PC-3 (cell line): ENCODE measurements at regions not wholly inside any gene's neighbourhood (a gene's known extent, or its start where the extent isn't known, plus 50 kb on each side); places are given as distances from the start of the nearest gene placed in this dataset.

ENCODE experiments used
- ATAC-seq: fragments of 200-7000 bp; cut with Tn5 transposase; 2 replicates; pipeline ENCODE4 v1.9.1; 2020; ENCODE audit warnings: mild to moderate bottlenecking, moderate library complexity
- BruUV-seq: library from RNA; stranded (reverse); fragments of 400-500 nt; replicated peaks from 2 replicates; lab custom pipeline; 2021; lab: Mats Ljungman, UMichigan
- CTCF ChIA-PET: fragments of 300-600 bp; sonication (Branson Sonifier 250); formaldehyde crosslinking; loops from one replicate; lab custom pipeline; 2022; ENCODE audit warnings: antibody characterized with exemption; lab: Charles Lee
- POLR2A ChIA-PET: fragments of 300-600 bp; sonication (Branson Sonifier 250); formaldehyde crosslinking; loops from one replicate; lab custom pipeline; 2022; ENCODE audit warnings: antibody characterized with exemption; ENCODE audit not compliant: unreplicated experiment; lab: Charles Lee
- DNase-seq: peaks from one replicate; pipeline ENCODE4 v3.0.0-alpha.2; 2015
- H2AFZ ChIP-seq: fragments of 300-600 bp; sonication (generic); 2 replicates; pipeline ENCODE4 v1.6.0; 2016; ENCODE audit warnings: antibody characterized with exemption, low read length
- H3F3A ChIP-seq: fragments of 300-600 bp; sonication (generic); one replicate; pipeline ENCODE4 v1.6.0; 2017; ENCODE audit warnings: antibody characterized with exemption, low read length, control low read depth, mild to moderate bottlenecking; ENCODE audit not compliant: unreplicated experiment
- H3K27ac ChIP-seq: fragments of 300-600 bp; sonication (generic); 2 replicates; pipeline ENCODE4 v1.5.1; 2016; ENCODE audit warnings: mild to moderate bottlenecking, low read length
- H3K27me3 ChIP-seq: fragments of 300-600 bp; sonication (generic); 2 replicates; pipeline ENCODE4 v1.6.1; 2016; ENCODE audit warnings: low read length, mixed read lengths
- H3K36me3 ChIP-seq: fragments of 300-600 bp; sonication (generic); 2 replicates; pipeline ENCODE4 v1.6.1; 2016; ENCODE audit warnings: low read depth, mixed run types, low read length, mixed read lengths
- H3K4me1 ChIP-seq: fragments of 300-600 bp; sonication (generic); 2 replicates; pipeline ENCODE4 v1.5.1; 2016; ENCODE audit warnings: low read length; ENCODE audit not compliant: insufficient read depth
- H3K4me2 ChIP-seq: fragments of 300-600 bp; sonication (generic); 2 replicates; pipeline ENCODE4 v1.6.0; 2016; ENCODE audit warnings: low read length
- H3K4me3 ChIP-seq: fragments of 300-600 bp; sonication (generic); 2 replicates; pipeline ENCODE4 v1.5.1; 2016; ENCODE audit warnings: mild to moderate bottlenecking, low read length, mixed read lengths
- H3K79me2 ChIP-seq: fragments of 300-600 bp; sonication (generic); 2 replicates; pipeline ENCODE4 v1.6.1; 2017; ENCODE audit warnings: low read length, mixed read lengths
- H3K9ac ChIP-seq: fragments of 300-600 bp; sonication (generic); 2 replicates; pipeline ENCODE4 v1.6.0; 2016; ENCODE audit warnings: mild to moderate bottlenecking, low read length
- H3K9me2 ChIP-seq: fragments of 300-600 bp; sonication (generic); replicated peaks from 2 replicates; pipeline ENCODE4 v1.6.1; 2016; ENCODE audit warnings: mixed run types, low read length, mixed read lengths
- H3K9me3 ChIP-seq: fragments of 300-600 bp; sonication (generic); 2 replicates; pipeline ENCODE4 v1.6.1; 2016; ENCODE audit warnings: low read length, mixed read lengths
- H4K20me1 ChIP-seq: fragments of 300-600 bp; sonication (generic); 2 replicates; pipeline ENCODE4 v1.6.1; 2016; ENCODE audit warnings: low read length, mixed read lengths
- EZH2 ChIP-seq: fragments of 300-600 bp; sonication (generic); IDR thresholded peaks from one replicate; pipeline ENCODE4 v1.6.1; 2017; ENCODE audit warnings: antibody characterized with exemption, mild to moderate bottlenecking, low read length; ENCODE audit not compliant: unreplicated experiment
- EZH2phosphoT487 ChIP-seq: fragments of 300-600 bp; sonication (generic); IDR thresholded peaks from 2 replicates; pipeline ENCODE4 v1.6.1; 2018; ENCODE audit warnings: mild to moderate bottlenecking, antibody characterized with exemption, low read length, borderline replicate concordance
- intact Hi-C: fragments of 100-400 bp; cut with micrococcal nuclease; formaldehyde crosslinking; loops from 2 replicates; pipeline ENCODE4 v1.9.0; 2023
- TF ChIP-seq, protein P1 (sequence below): fragments of 300-600 bp; sonication (generic); conservative IDR thresholded peaks from 2 replicates; pipeline ENCODE4 v1.5.1; 2017; ENCODE audit warnings: antibody characterized with exemption, low read depth, mild to moderate bottlenecking, low read length

- no TSS peak for BruUV-seq
- Histone ChIP-seq H3K36me3 (no peaks in the 10 kb centered on the region), H3K9me3 (no peaks in the 10 kb centered on the region), H2AFZ (no peak overlapping the region), H3K4me2 (no peak overlapping the region), H3K4me3 (no peak overlapping the region), H4K20me1 (no peaks in the 10 kb centered on the region), H3K27me3 (no peaks in the 10 kb centered on the region), H3F3A (no peaks in the 10 kb centered on the region), H3K27ac (no peak overlapping the region), H3K9me2 (no peaks in the 10 kb centered on the region), H3K4me1 (no peaks in the 10 kb centered on the region), H3K9ac (no peak overlapping the region), H3K79me2 (no peaks in the 10 kb centered on the region)
- intact Hi-C loops = no loop called here
- POLR2A ChIA-PET = no interaction called here
- DNase-seq = no peak
- TF ChIP-seq EZH2phosphoT487 = no peak
- ATAC-seq = no peak
- CTCF ChIA-PET = no interaction called here
These were observed 119.5 kb upstream of the RTL1 start for GRCh38 chr14:101022916-101023435.

GRCh38 chr14:101024686-101025085, 121.2 kb upstream of the RTL1 start:
- no peaks in the 10 kb centered on the region for H3K9me3 ChIP-seq
- TF ChIP-seq EZH2 (no peak), EZH2phosphoT487 (no peak)
- TF ChIP-seq, protein P1, sequence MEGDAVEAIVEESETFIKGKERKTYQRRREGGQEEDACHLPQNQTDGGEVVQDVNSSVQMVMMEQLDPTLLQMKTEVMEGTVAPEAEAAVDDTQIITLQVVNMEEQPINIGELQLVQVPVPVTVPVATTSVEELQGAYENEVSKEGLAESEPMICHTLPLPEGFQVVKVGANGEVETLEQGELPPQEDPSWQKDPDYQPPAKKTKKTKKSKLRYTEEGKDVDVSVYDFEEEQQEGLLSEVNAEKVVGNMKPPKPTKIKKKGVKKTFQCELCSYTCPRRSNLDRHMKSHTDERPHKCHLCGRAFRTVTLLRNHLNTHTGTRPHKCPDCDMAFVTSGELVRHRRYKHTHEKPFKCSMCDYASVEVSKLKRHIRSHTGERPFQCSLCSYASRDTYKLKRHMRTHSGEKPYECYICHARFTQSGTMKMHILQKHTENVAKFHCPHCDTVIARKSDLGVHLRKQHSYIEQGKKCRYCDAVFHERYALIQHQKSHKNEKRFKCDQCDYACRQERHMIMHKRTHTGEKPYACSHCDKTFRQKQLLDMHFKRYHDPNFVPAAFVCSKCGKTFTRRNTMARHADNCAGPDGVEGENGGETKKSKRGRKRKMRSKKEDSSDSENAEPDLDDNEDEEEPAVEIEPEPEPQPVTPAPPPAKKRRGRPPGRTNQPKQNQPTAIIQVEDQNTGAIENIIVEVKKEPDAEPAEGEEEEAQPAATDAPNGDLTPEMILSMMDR = no peak
- DNase-seq (no peak), ATAC-seq (no peak)
- no peaks in the 10 kb centered on the region for H3K36me3 ChIP-seq
- H3K27me3 ChIP-seq = no peaks in the 10 kb centered on the region
- BruUV-seq = no TSS peak
- no peak overlapping the region for H3K4me2 ChIP-seq
- H3K9me2 ChIP-seq = no peaks in the 10 kb centered on the region
- H3F3A ChIP-seq = no peaks in the 10 kb centered on the region
- no peak overlapping the region for H3K4me3 ChIP-seq
- no peaks in the 10 kb centered on the region for H3K4me1 ChIP-seq
- H2AFZ ChIP-seq = no peak overlapping the region
- no peak overlapping the region for H3K27ac ChIP-seq
- H4K20me1 ChIP-seq = no peaks in the 10 kb centered on the region
- ChIA-PET POLR2A (no interaction called here), CTCF (no interaction called here)
- H3K79me2 ChIP-seq = no peaks in the 10 kb centered on the region
- H3K9ac ChIP-seq = no peak overlapping the region
- intact Hi-C loops = no loop called here

DNA sequence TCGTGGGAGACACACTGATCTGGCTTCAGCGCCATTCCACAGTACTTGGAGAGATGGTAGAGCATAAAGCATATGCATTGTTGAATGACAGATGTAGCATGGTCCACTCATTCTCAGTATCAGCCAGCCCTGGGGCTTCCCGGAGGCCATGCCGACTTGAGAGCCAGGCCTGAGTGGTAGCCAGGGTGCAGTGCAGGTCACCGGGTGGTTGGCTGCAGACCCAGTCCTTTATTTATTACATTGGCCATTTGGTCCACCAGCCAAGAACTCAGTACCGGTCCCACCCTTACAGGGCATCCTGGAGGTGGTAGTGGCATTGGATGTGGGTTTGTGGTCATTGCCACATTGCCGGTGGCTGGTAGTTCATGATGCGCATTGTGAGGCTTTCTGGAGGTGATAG, 121.6 kb upstream of the RTL1 start:
- CTCF ChIA-PET = interaction anchor here (0.7 kb wide), 1 partner anchor 20 kb away, joined by 3 read pairs; no protein-coding TSS in a partner anchor
- intact Hi-C loops = no loop called here

More for the DNA sequence above, 121.6 kb upstream of the RTL1 start:
- H3K27ac ChIP-seq = no peak overlapping the region
- TF ChIP-seq EZH2 (no peak), EZH2phosphoT487 (no peak)
- TF ChIP-seq, protein P1 = no peak
- no peak overlapping the region for H3K9ac ChIP-seq
- DNase-seq (no peak), ATAC-seq (no peak)
- no peak overlapping the region for H2AFZ ChIP-seq
- POLR2A ChIA-PET = no interaction called here
- no peak overlapping the region for H3K4me3 ChIP-seq
- no peaks in the 10 kb centered on the region for H3K36me3 ChIP-seq
- no peaks in the 10 kb centered on the region for H3K79me2 ChIP-seq
- BruUV-seq = no TSS peak
- H3K9me3 ChIP-seq = no peaks in the 10 kb centered on the region
- H3K4me1 ChIP-seq = no peaks in the 10 kb centered on the region
- H3K9me2 ChIP-seq = no peaks in the 10 kb centered on the region
- no peaks in the 10 kb centered on the region for H3F3A ChIP-seq
- H4K20me1 ChIP-seq = no peaks in the 10 kb centered on the region
- no peaks in the 10 kb centered on the region for H3K27me3 ChIP-seq
- no peak overlapping the region for H3K4me2 ChIP-seq
